ENCODE measurements at regions not wholly inside any gene's neighbourhood (a gene's known extent, or its start where the extent isn't known, plus 50 kb on each side); places are given as distances from the start of the nearest gene placed in this dataset.

- DNase-seq, result no peak
- Histone ChIP-seq H3K27me3 (ENCODE audit: control insufficient read depth, insufficient read depth, low read length) (no peaks in the 10 kb centered on the region), H3K4me3 (ENCODE audit: low read length in 3 of 3) (no peak overlapping the region), H3K9me3 (ENCODE audit: control insufficient read depth in 2 of 3, insufficient read depth in 1 of 3, low read length in 3 of 3) (no peaks in the 10 kb centered on the region), H3K4me1 (ENCODE audit: control insufficient read depth in 2 of 3, insufficient read depth in 2 of 3, low read depth in 1 of 3, low read length in 3 of 3) (no peaks in the 10 kb centered on the region), H3K36me3 (ENCODE audit: control insufficient read depth in 2 of 3, insufficient read depth in 3 of 3, low read length in 3 of 3) (no peaks in the 10 kb centered on the region), H3K27ac (ENCODE audit: low read depth in 2 of 2, low read length in 2 of 2) (no peak overlapping the region), H3K9ac (ENCODE audit: low read length in 3 of 3) (no peak overlapping the region)
- intact Hi-C loops (cut with DNase I), result no loop called here
- FAIRE-seq, result no peak
- TF ChIP-seq, protein P1, sequence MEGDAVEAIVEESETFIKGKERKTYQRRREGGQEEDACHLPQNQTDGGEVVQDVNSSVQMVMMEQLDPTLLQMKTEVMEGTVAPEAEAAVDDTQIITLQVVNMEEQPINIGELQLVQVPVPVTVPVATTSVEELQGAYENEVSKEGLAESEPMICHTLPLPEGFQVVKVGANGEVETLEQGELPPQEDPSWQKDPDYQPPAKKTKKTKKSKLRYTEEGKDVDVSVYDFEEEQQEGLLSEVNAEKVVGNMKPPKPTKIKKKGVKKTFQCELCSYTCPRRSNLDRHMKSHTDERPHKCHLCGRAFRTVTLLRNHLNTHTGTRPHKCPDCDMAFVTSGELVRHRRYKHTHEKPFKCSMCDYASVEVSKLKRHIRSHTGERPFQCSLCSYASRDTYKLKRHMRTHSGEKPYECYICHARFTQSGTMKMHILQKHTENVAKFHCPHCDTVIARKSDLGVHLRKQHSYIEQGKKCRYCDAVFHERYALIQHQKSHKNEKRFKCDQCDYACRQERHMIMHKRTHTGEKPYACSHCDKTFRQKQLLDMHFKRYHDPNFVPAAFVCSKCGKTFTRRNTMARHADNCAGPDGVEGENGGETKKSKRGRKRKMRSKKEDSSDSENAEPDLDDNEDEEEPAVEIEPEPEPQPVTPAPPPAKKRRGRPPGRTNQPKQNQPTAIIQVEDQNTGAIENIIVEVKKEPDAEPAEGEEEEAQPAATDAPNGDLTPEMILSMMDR (IDR thresholded peaks at IDR 0.05; ENCODE audit: borderline replicate concordance, extremely low read depth, insufficient read depth), result no peak
Observed at GRCh38 chr5:39650008-39650762, 225.4 kb upstream of the DAB2 start.

GRCh38 chr5:39648848-39649227, 224.1 kb upstream of the DAB2 start:
- Histone ChIP-seq H3K9me3 (ENCODE audit: control insufficient read depth in 2 of 3, insufficient read depth in 1 of 3, low read length in 3 of 3) (no peaks in the 10 kb centered on the region), H3K9ac (ENCODE audit: low read length in 3 of 3) (no peak overlapping the region), H3K4me3 (ENCODE audit: low read length in 3 of 3) (no peak overlapping the region), H3K27me3 (ENCODE audit: control insufficient read depth, insufficient read depth, low read length) (no peaks in the 10 kb centered on the region), H3K36me3 (ENCODE audit: control insufficient read depth in 2 of 3, insufficient read depth in 3 of 3, low read length in 3 of 3) (no peaks in the 10 kb centered on the region), H3K27ac (ENCODE audit: low read depth in 2 of 2, low read length in 2 of 2) (no peak overlapping the region), H3K4me1 (ENCODE audit: control insufficient read depth in 2 of 3, insufficient read depth in 2 of 3, low read depth in 1 of 3, low read length in 3 of 3) (no peaks in the 10 kb centered on the region)
- no peak for FAIRE-seq
- TF ChIP-seq, protein P1 (IDR thresholded peaks at IDR 0.05; ENCODE audit: borderline replicate concordance, extremely low read depth, insufficient read depth), result no peak
- intact Hi-C loops (cut with DNase I), result no loop called here
- DNase-seq, result no peak

GRCh38 chr5:39648085-39648847, 223.5 kb upstream of the DAB2 start:
- no peak overlapping the region for H3K4me3 ChIP-seq (ENCODE audit: low read length in 3 of 3)
- FAIRE-seq (no peak), DNase-seq (no peak)
- intact Hi-C loops (cut with DNase I), result no loop called here
- H3K27ac ChIP-seq (ENCODE audit: low read depth in 2 of 2, low read length in 2 of 2), result no peak overlapping the region
- H3K4me1 ChIP-seq (ENCODE audit: control insufficient read depth in 2 of 3, insufficient read depth in 2 of 3, low read depth in 1 of 3, low read length in 3 of 3), result no peaks in the 10 kb centered on the region
- H3K36me3 ChIP-seq (ENCODE audit: control insufficient read depth in 2 of 3, insufficient read depth in 3 of 3, low read length in 3 of 3), result no peaks in the 10 kb centered on the region
- TF ChIP-seq, protein P1 (IDR thresholded peaks at IDR 0.05; ENCODE audit: borderline replicate concordance, extremely low read depth, insufficient read depth), result no peak
- H3K9ac ChIP-seq (ENCODE audit: low read length in 3 of 3), result no peak overlapping the region
- no peaks in the 10 kb centered on the region for H3K27me3 ChIP-seq (ENCODE audit: control insufficient read depth, insufficient read depth, low read length)
- no peaks in the 10 kb centered on the region for H3K9me3 ChIP-seq (ENCODE audit: control insufficient read depth in 2 of 3, insufficient read depth in 1 of 3, low read length in 3 of 3)
